Tibial artery (tissue), 4 donors: ENCODE measurements at regions not wholly inside any gene's neighbourhood (a gene's known extent, or its start where the extent isn't known, plus 50 kb on each side); places are given as distances from the start of the nearest gene placed in this dataset.

Experiments
- DNase-seq, 2 donors: peaks; one replicate each; pipeline ENCODE4 v3.0.0-alpha.2; 2019
- H3K27ac ChIP-seq, 2 donors: fragments of 200-600 bp; sonication (generic) in 1 of 2; 1 replicate in 1 of 2; 2 replicates in 1 of 2; pipeline ENCODE4 v1.5.1; 2018 to 2019; ENCODE audit warnings: mild to moderate bottlenecking in 1 of 2
- H3K27me3 ChIP-seq, 2 donors: fragments of 200-600 bp; sonication (generic) in 1 of 2; one replicate each; pipeline versions ENCODE4 v1.5.1 to v1.6.0; 2016 to 2019
- H3K36me3 ChIP-seq, 3 donors: fragments of 200-600 bp; sonication (generic) in 2 of 3; one replicate each; pipeline ENCODE4 v1.5.1; 2016 to 2019; ENCODE audit warnings: mild to moderate bottlenecking in 2 of 3
- H3K4me1 ChIP-seq, 4 donors: fragments of 200-600 bp; sonication (generic) in 2 of 4; 1 replicate in 3 of 4; 2 replicates in 1 of 4; pipeline ENCODE4 v1.5.1; 2016 to 2019
- H3K4me3 ChIP-seq, 2 donors: fragments of 200-600 bp; sonication (generic) in 1 of 2; 1 replicate in 1 of 2; 2 replicates in 1 of 2; pipeline ENCODE4 v1.5.1; 2018 to 2019; ENCODE audit warnings: mild to moderate bottlenecking in 2 of 2
- H3K9me3 ChIP-seq, 3 donors: fragments of 200-600 bp; sonication (generic) in 1 of 3; one replicate each; pipeline ENCODE4 v1.5.1; 2016 to 2019
- CTCF ChIP-seq, 2 experiments: fragments of 200-600 bp in 1 of 2; fragments of 450-650 bp in 1 of 2; IDR thresholded peaks; one replicate each; pipeline ENCODE4 v1.5.1; 2017 to 2019; ENCODE audit warnings: antibody characterized with exemption in 2 of 2, mild to moderate bottlenecking in 1 of 2, moderate library complexity in 1 of 2
- intact Hi-C: fragments of 100-400 bp; cut with DNase I; formaldehyde crosslinking; loops from one replicate; pipeline ENCODE4 v1.15.0; 2023; ENCODE audit warnings: low total_unique reads

GRCh38 chr13:47287291-47287751, 390.5 kb upstream of the HTR2A start:
- DNase-seq, result no peak
- Histone ChIP-seq H3K4me3 (no peak overlapping the region), H3K27ac (no peak overlapping the region), H3K9me3 (no peaks in the 10 kb centered on the region), H3K4me1 (no peaks in the 10 kb centered on the region), H3K27me3 (no peaks in the 10 kb centered on the region), H3K36me3 (no peaks in the 10 kb centered on the region)
- no peak for TF ChIP-seq CTCF (IDR thresholded peaks at IDR 0.05)
- intact Hi-C loops, result no loop called here

GRCh38 chr13:47281991-47282390, 385.1 kb upstream of the HTR2A start:
- no peaks in the 10 kb centered on the region for H3K27me3 ChIP-seq
- H3K4me1 ChIP-seq, result no peaks in the 10 kb centered on the region
- intact Hi-C loops, result no loop called here
- H3K27ac ChIP-seq, result no peak overlapping the region
- no peak for DNase-seq
- no peaks in the 10 kb centered on the region for H3K9me3 ChIP-seq
- no peak for TF ChIP-seq CTCF (IDR thresholded peaks at IDR 0.05)
- H3K36me3 ChIP-seq, result no peaks in the 10 kb centered on the region
- H3K4me3 ChIP-seq, result no peak overlapping the region

- Histone ChIP-seq H3K9me3 (no peaks in the 10 kb centered on the region), H3K27me3 (no peaks in the 10 kb centered on the region), H3K36me3 (no peaks in the 10 kb centered on the region), H3K27ac (no peak overlapping the region), H3K4me3 (no peak overlapping the region), H3K4me1 (no peaks in the 10 kb centered on the region)
- TF ChIP-seq CTCF (IDR thresholded peaks at IDR 0.05), result no peak
- DNase-seq, result no peak
- intact Hi-C loops, result no loop called here
Measured at GRCh38 chr13:47279920-47280319, 383.1 kb upstream of the HTR2A start.

GRCh38 chr13:47277774-47278173, 380.9 kb upstream of the HTR2A start:
- no peak for DNase-seq
- H3K4me3 ChIP-seq, result no peak overlapping the region
- no peaks in the 10 kb centered on the region for H3K36me3 ChIP-seq
- H3K27ac ChIP-seq, result no peak overlapping the region
- intact Hi-C loops, result no loop called here
- H3K27me3 ChIP-seq, result no peaks in the 10 kb centered on the region
- TF ChIP-seq CTCF (IDR thresholded peaks at IDR 0.05), result no peak
- H3K4me1 ChIP-seq, result no peaks in the 10 kb centered on the region
- H3K9me3 ChIP-seq, result no peaks in the 10 kb centered on the region

- H3K9me3 ChIP-seq, result no peaks in the 10 kb centered on the region
- no peak for TF ChIP-seq CTCF (IDR thresholded peaks at IDR 0.05)
- H3K27ac ChIP-seq, result no peak overlapping the region
- no peaks in the 10 kb centered on the region for H3K36me3 ChIP-seq
- intact Hi-C loops, result no loop called here
- no peak for DNase-seq
- H3K4me3 ChIP-seq, result no peak overlapping the region
- H3K27me3 ChIP-seq, result no peaks in the 10 kb centered on the region
- H3K4me1 ChIP-seq, result no peaks in the 10 kb centered on the region
Measured at GRCh38 chr13:47268270-47268669, 371.4 kb upstream of the HTR2A start.

GRCh38 chr13:47258384-47258783, 361.5 kb upstream of the HTR2A start:
- H3K9me3 ChIP-seq, result peaks cover 0 to 6% (median 0%) of the 10 kb centered on the region in 3 donors
- no peak for DNase-seq
- H3K4me1 ChIP-seq, result peaks cover 0 to 7% (median under 1%) of the 10 kb centered on the region in 4 donors
- no peaks in the 10 kb centered on the region for H3K27me3 ChIP-seq
- H3K36me3 ChIP-seq, result no peaks in the 10 kb centered on the region
- no peak for TF ChIP-seq CTCF (IDR thresholded peaks at IDR 0.05)
- H3K4me3 ChIP-seq, result no peak overlapping the region
- intact Hi-C loops, result no loop called here
- H3K27ac ChIP-seq, result no peak overlapping the region
